GM06990 (cell line): ENCODE measurements at regions not wholly inside any gene's neighbourhood (a gene's known extent, or its start where the extent isn't known, plus 50 kb on each side); places are given as distances from the start of the nearest gene placed in this dataset.

Experiments
- DNase-seq: peaks from one replicate; pipeline ENCODE4 v3.0.0-alpha.2; 2011; ENCODE audit not compliant: insufficient read length; ENCODE audit errors: extremely low read depth
- H3K27me3 ChIP-seq: replicated peaks from 2 replicates; pipeline ENCODE4 v1.6.0; 2011; ENCODE audit warnings: low read length; ENCODE audit not compliant: control insufficient read depth, insufficient read depth
- H3K36me3 ChIP-seq: 2 replicates; pipeline ENCODE4 v1.5.1; 2011; ENCODE audit warnings: low read length; ENCODE audit not compliant: control insufficient read depth, insufficient read depth
- H3K4me3 ChIP-seq: replicated peaks from 2 replicates; pipeline ENCODE4 v1.5.1; 2011; ENCODE audit warnings: low read depth, mild to moderate bottlenecking, control low read depth, low read length
- TF ChIP-seq, protein P1 (sequence below): IDR thresholded peaks from 2 replicates; pipeline ENCODE4 v1.5.1; 2011; ENCODE audit warnings: low read length, control low read depth, mild to moderate bottlenecking, inconsistent platforms; ENCODE audit not compliant: insufficient read depth, poor library complexity, severe bottlenecking

DNA sequence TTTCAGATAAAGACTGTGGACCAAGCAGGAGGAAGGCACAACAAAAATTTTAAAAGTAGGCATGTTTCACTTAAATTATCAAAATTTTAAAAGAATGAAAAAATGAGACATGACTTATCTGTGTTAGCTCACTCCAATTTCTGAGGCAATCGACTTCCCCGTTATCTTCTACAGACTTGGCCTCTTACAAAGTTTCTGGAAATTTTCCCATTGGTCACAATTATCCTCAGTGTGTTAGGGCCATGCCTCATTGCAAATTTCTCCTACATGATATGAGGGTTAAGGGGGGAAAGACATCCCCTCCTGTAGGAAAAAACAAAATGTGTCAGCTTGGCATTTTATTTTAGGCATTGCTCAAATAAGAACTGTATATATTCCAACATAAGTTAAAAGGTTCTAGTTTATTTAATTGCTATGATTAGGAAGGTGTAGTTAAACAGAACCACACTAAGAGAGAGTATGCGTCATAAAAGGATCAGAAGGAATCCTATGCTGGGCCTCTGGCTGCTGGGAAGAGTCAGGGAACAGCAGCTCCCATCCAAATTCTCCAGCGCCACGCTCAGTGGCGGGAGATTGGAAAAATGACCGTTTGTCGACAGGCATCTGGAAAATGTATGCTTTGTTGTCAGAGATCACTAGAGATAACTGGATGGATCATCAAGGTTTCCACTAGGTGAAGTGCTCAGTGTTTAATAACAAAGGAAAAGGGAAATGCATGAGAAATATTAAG lies 463.6 kb upstream of the NR2F2 start:
- Histone ChIP-seq H3K4me3 (no peak overlapping the region), H3K36me3 (no peaks in the 10 kb centered on the region), H3K27me3 (no peaks in the 10 kb centered on the region)
- DNase-seq, result no peak
- TF ChIP-seq, protein P1, sequence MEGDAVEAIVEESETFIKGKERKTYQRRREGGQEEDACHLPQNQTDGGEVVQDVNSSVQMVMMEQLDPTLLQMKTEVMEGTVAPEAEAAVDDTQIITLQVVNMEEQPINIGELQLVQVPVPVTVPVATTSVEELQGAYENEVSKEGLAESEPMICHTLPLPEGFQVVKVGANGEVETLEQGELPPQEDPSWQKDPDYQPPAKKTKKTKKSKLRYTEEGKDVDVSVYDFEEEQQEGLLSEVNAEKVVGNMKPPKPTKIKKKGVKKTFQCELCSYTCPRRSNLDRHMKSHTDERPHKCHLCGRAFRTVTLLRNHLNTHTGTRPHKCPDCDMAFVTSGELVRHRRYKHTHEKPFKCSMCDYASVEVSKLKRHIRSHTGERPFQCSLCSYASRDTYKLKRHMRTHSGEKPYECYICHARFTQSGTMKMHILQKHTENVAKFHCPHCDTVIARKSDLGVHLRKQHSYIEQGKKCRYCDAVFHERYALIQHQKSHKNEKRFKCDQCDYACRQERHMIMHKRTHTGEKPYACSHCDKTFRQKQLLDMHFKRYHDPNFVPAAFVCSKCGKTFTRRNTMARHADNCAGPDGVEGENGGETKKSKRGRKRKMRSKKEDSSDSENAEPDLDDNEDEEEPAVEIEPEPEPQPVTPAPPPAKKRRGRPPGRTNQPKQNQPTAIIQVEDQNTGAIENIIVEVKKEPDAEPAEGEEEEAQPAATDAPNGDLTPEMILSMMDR, result no peak

DNA sequence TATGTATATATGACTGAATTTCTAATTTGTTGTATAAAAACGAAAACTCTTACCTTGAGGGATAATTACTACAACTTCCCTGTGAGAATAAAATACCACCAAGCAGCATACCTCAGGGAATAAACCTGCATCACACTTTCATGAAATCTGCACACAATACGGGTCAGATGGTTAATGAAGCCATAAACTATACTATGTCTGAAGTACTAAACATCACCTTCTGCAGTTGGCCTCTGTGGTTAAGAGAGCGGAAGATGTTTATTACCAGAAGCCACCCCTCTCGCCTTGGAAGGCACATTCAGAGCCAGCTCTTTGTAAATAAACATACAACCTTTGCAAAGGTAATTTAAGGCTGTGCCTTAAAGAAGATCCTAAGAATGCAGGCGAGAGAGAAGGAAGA lies 462.1 kb upstream of the NR2F2 start:
- DNase-seq, result no peak
- Histone ChIP-seq H3K36me3 (no peaks in the 10 kb centered on the region), H3K4me3 (no peak overlapping the region), H3K27me3 (no peaks in the 10 kb centered on the region)
- TF ChIP-seq, protein P1, result no peak

DNA sequence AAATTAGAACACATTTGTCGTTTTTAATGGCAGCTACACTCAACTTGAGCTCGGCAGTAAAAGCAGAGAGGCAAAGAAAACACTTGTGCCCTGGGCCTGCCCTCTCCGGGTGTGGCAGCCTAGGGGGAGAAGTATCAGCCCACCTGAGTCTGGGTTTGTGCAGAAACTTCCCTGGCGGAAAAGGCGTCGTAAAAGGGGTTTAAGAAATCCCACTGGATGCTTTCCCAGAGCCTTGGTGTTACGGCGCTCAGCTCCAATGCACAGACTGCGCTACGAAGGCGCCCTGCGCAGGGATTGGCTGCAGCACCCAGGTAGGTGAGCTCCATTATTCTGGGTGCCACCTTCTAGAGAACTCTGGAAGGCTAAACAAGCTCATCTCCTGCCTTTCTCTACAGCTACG lies 461.5 kb upstream of the NR2F2 start:
- DNase-seq, result no peak
- H3K4me3 ChIP-seq, result no peak overlapping the region
- H3K27me3 ChIP-seq, result no peaks in the 10 kb centered on the region
- H3K36me3 ChIP-seq, result no peaks in the 10 kb centered on the region
- TF ChIP-seq, protein P1, result no peak

DNA sequence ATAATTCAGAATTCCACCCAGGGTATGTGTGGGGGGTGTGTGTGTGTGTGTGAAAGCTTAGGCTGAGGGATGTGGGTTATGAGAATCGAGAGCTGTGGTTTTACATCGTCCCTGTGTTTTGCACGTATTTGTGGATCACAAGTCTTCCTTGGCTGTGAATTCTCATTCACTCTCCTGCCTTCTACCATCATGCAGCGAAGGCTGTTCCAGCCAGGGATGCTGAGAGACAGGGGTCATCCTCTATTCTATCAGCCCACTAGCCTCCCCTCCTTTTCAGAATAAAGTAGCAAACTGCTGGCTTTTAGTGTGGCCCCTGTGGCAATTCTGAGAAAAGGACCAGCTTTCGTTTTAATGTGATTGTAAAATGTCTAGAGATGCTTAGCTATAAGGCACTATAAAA lies 460.6 kb upstream of the NR2F2 start:
- H3K36me3 ChIP-seq, result no peaks in the 10 kb centered on the region
- TF ChIP-seq, protein P1, result no peak
- no peaks in the 10 kb centered on the region for H3K27me3 ChIP-seq
- no peak for DNase-seq
- no peak overlapping the region for H3K4me3 ChIP-seq

DNA sequence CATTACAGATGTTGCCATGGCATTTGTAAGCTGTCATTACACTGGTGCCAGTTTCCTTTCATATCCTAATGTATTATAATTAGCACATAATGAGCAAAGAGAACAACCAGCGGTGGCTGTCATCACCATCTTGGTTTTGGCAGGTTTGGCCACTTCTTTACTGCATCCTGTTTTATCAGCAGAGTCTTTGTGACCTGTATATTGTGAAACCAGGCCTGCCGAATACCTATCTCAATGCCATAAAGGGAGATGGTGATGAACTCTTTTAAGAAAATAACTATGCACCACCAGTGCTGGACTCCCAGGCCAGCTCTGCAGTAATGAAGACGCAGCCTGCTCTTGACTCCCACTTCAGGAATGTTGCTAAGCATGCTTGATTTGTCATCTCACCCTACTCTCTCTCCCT lies 458.1 kb upstream of the NR2F2 start:
- no peak for DNase-seq

More for the DNA sequence above, 458.1 kb upstream of the NR2F2 start:
- Histone ChIP-seq H3K4me3 (no peak overlapping the region), H3K27me3 (no peaks in the 10 kb centered on the region), H3K36me3 (no peaks in the 10 kb centered on the region)
- TF ChIP-seq, protein P1, result no peak
